HG03460 (cell line): ENCODE measurements at regions not wholly inside any gene's neighbourhood (a gene's known extent, or its start where the extent isn't known, plus 50 kb on each side); places are given as distances from the start of the nearest gene placed in this dataset.

ENCODE experiments used
- ATAC-seq: cut with Tn5 transposase; IDR thresholded peaks from one replicate; pipeline ENCODE4 v1.9.1; 2021; ENCODE audit not compliant: unreplicated experiment

GRCh38 chr20:39623584-39624234, 661.6 kb downstream of the DHX35 start:
- ATAC-seq: no peak

GRCh38 chr20:39619271-39619785, 657.2 kb downstream of the DHX35 start:
- no peak for ATAC-seq

GRCh38 chr20:39611901-39612300, 649.8 kb downstream of the DHX35 start:
- ATAC-seq: no peak

GRCh38 chr20:39607141-39607540, 645.0 kb downstream of the DHX35 start:
- ATAC-seq: no peak

GRCh38 chr20:39605908-39606307, 643.8 kb downstream of the DHX35 start:
- ATAC-seq: no peak

GRCh38 chr20:39605361-39605760, 643.2 kb downstream of the DHX35 start:
- ATAC-seq: no peak

GRCh38 chr20:39603219-39603618, 641.1 kb downstream of the DHX35 start:
- no peak for ATAC-seq

- no peak for ATAC-seq
Measured at GRCh38 chr20:39602649-39603048, 640.5 kb downstream of the DHX35 start.

- ATAC-seq: no peak
Measured at GRCh38 chr20:39600871-39601270, 638.7 kb downstream of the DHX35 start.

GRCh38 chr20:39600156-39600555, 638.0 kb downstream of the DHX35 start:
- no peak for ATAC-seq

GRCh38 chr20:39596554-39596953, 634.4 kb downstream of the DHX35 start:
- ATAC-seq: no peak

GRCh38 chr20:39592371-39592770, 630.2 kb downstream of the DHX35 start:
- ATAC-seq: no peak

- ATAC-seq: no peak
Measured at GRCh38 chr20:39588148-39588757, 626.1 kb downstream of the DHX35 start.

GRCh38 chr20:39581034-39581433, 618.9 kb downstream of the DHX35 start:
- ATAC-seq: no peak

- ATAC-seq: no peak
Measured at GRCh38 chr20:39576771-39577170, 614.6 kb downstream of the DHX35 start.

- no peak for ATAC-seq
Measured at GRCh38 chr20:39574061-39574460, 611.9 kb downstream of the DHX35 start.

GRCh38 chr20:39571171-39571570, 609.0 kb downstream of the DHX35 start:
- ATAC-seq: no peak

GRCh38 chr20:39568109-39568508, 606.0 kb downstream of the DHX35 start:
- no peak for ATAC-seq

- no peak for ATAC-seq
Measured at GRCh38 chr20:39563349-39563748, 601.2 kb downstream of the DHX35 start.

GRCh38 chr20:39554341-39554740, 592.2 kb downstream of the DHX35 start:
- no peak for ATAC-seq

GRCh38 chr20:39553120-39553519, 591.0 kb downstream of the DHX35 start:
- ATAC-seq: no peak

GRCh38 chr20:39549733-39550132, 587.6 kb downstream of the DHX35 start:
- ATAC-seq: no peak
